Esophagus muscularis mucosa (tissue), 4 donors: ENCODE measurements at regions not wholly inside any gene's neighbourhood (a gene's known extent, or its start where the extent isn't known, plus 50 kb on each side); places are given as distances from the start of the nearest gene placed in this dataset.

Experiments
- DNase-seq: peaks from one replicate; pipeline ENCODE4 v3.0.0-alpha.2; 2017; ENCODE audit errors: extremely low spot score
- H3K27ac ChIP-seq, 4 donors: fragments of 200-600 bp; sonication (generic); replicated peaks in 1 of 4; 1 replicate in 3 of 4; 2 replicates in 1 of 4; pipeline ENCODE4 v1.5.1; 2016 to 2019; ENCODE audit warnings: mild to moderate bottlenecking in 1 of 4
- H3K27me3 ChIP-seq, 4 donors: fragments of 200-600 bp; sonication (generic); one replicate each; pipeline versions ENCODE4 v1.5.1 to v1.6.0; 2016 to 2019
- H3K36me3 ChIP-seq, 4 donors: fragments of 200-600 bp; sonication (generic); one replicate each; pipeline ENCODE4 v1.5.1; 2016 to 2019
- H3K4me1 ChIP-seq, 4 donors: fragments of 200-600 bp; sonication (generic); one replicate each; pipeline ENCODE4 v1.5.1; 2016 to 2019
- H3K4me3 ChIP-seq, 4 donors: fragments of 200-600 bp; sonication (generic); 1 replicate in 2 of 4; 2 replicates in 2 of 4; pipeline ENCODE4 v1.5.1; 2016 to 2019; ENCODE audit warnings: mild to moderate bottlenecking in 4 of 4, moderate library complexity in 1 of 4
- H3K9me3 ChIP-seq, 4 donors: fragments of 200-600 bp; sonication (generic); 1 replicate in 3 of 4; 2 replicates in 1 of 4; pipeline ENCODE4 v1.5.1; 2016 to 2019
- EP300 ChIP-seq: sonication (generic); formaldehyde crosslinking; IDR thresholded peaks from one replicate; pipeline ENCODE4 v1.6.1; 2017; ENCODE audit warnings: antibody characterized with exemption
- POLR2A ChIP-seq: fragments of 450-650 bp; IDR thresholded peaks from one replicate; pipeline ENCODE4 v1.6.1; 2017; ENCODE audit warnings: antibody characterized with exemption, moderate library complexity, mild to moderate bottlenecking, low read depth
- POLR2AphosphoS5 ChIP-seq, 2 donors: sonication (generic); formaldehyde crosslinking; IDR thresholded peaks; one replicate each; pipeline ENCODE4 v1.6.1; 2017; ENCODE audit warnings: antibody characterized with exemption in 2 of 2
- WGBS: methylation state at CpG from one replicate; pipeline ENCODE4 v1.1.5; 2018; 5-methylcytosine and 5-hydroxymethylcytosine counted together
- intact Hi-C: fragments of 100-400 bp; cut with DNase I; formaldehyde crosslinking; loops from one replicate; pipeline ENCODE4 v1.15.1; 2023
- TF ChIP-seq, protein P1 (sequence below), 3 experiments: fragments of 200-600 bp in 2 of 3; fragments of 450-650 bp in 1 of 3; sonication (generic) in 2 of 3; IDR thresholded peaks; one replicate each; pipeline ENCODE4 v1.5.1; 2017 to 2019; ENCODE audit warnings: antibody characterized with exemption in 3 of 3, mild to moderate bottlenecking in 2 of 3, moderate library complexity in 1 of 3

DNA sequence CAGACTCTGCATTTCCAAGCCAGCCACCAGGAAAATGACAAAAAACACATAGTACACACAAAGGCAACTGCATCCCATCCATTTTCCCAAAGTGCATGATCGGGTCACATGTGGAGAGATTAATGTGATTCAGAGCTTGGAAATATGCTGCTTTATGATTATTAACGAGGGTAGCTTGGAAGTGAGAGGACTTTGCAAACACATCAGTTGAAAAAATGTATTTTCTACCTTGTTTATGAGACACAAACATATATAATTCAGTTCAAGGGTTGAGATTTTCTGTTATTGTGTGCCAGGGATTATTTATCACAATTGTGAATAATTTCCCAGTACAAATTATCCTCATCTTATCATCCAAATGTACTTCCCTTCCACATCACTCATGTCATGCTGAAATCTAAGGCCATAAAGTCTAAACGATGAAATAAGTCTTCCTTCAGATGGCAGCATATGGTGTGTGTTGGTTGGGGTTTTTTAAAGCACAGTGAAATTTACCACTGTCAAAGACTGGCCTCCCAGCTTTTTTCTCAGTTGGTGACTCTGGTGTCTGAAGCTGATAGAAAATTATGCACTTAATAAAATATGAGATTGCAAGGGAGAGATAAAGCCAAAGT, 104.7 kb upstream of the ADAMTS18 start:
- DNase-seq, result peak; percentile 37
- Histone ChIP-seq H3K27ac (no peak overlapping the region), H3K4me1 (no peaks in the 10 kb centered on the region), H3K27me3 (peaks cover 0 to 5% (median 0%) of the 10 kb centered on the region in 4 donors), H3K36me3 (no peaks in the 10 kb centered on the region), H3K4me3 (no peak overlapping the region), H3K9me3 (no peaks in the 10 kb centered on the region)
- TF ChIP-seq, protein P1, sequence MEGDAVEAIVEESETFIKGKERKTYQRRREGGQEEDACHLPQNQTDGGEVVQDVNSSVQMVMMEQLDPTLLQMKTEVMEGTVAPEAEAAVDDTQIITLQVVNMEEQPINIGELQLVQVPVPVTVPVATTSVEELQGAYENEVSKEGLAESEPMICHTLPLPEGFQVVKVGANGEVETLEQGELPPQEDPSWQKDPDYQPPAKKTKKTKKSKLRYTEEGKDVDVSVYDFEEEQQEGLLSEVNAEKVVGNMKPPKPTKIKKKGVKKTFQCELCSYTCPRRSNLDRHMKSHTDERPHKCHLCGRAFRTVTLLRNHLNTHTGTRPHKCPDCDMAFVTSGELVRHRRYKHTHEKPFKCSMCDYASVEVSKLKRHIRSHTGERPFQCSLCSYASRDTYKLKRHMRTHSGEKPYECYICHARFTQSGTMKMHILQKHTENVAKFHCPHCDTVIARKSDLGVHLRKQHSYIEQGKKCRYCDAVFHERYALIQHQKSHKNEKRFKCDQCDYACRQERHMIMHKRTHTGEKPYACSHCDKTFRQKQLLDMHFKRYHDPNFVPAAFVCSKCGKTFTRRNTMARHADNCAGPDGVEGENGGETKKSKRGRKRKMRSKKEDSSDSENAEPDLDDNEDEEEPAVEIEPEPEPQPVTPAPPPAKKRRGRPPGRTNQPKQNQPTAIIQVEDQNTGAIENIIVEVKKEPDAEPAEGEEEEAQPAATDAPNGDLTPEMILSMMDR (IDR thresholded peaks at IDR 0.05), result no peak
- TF ChIP-seq POLR2A (no peak), EP300 (no peak), POLR2AphosphoS5 (IDR thresholded peaks at IDR 0.05) (no peak)
- intact Hi-C loops, result no loop called here
- WGBS, result 33% methylated on average over 3 of the region's 3 CpGs

DNA sequence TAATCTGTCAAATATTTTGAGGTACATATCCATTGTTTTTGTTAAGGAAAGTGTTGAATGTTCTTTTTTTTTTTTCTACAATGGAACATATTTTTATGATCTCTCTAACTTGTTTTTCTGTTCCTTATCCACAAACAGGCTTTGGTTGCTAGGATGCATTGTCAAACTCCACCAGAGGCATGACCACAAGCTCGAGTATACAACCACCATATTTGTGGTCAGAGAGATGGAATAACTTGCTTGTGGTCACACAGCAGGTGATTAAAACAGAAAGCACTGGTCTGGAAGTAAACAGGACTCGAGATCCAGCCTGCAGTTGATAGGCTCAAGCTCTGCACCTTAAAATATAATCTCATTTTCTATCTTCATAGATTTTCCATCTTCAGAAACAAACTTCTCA, 105.8 kb upstream of the ADAMTS18 start:
- Histone ChIP-seq H3K27me3 (peaks cover 0 to 5% (median 0%) of the 10 kb centered on the region in 4 donors), H3K4me3 (no peak overlapping the region), H3K9me3 (no peaks in the 10 kb centered on the region), H3K27ac (no peak overlapping the region), H3K4me1 (no peaks in the 10 kb centered on the region), H3K36me3 (no peaks in the 10 kb centered on the region)
- DNase-seq, result peak; percentile 47
- TF ChIP-seq POLR2A (no peak), POLR2AphosphoS5 (IDR thresholded peaks at IDR 0.05) (no peak), EP300 (no peak)
- TF ChIP-seq, protein P1 (IDR thresholded peaks at IDR 0.05), result no peak
- WGBS, result 36% methylated on average over 2 of the region's 2 CpGs
- intact Hi-C loops, result no loop called here

DNA sequence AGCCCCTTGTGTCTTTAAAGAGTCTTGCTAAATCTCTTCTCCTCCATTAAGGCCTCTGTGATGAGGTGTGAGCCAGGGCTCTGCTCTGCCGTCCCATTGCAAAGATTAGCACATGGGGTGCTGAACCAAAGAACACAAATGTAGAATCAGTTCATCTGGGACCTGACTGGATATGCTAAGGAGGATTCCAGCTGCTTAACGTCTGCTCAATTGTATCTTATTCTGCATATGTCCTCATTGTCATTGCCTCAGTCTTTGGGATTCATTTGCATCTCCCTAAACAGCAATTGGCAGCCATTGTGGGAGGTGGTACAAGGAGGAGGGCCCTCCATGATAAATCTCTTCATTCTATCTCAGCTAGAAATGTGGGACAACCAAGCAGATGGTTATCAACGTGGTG, 106.3 kb upstream of the ADAMTS18 start:
- Histone ChIP-seq H3K27me3 (peaks cover 0 to 5% (median 0%) of the 10 kb centered on the region in 4 donors), H3K4me3 (no peak overlapping the region), H3K4me1 (no peaks in the 10 kb centered on the region), H3K36me3 (no peaks in the 10 kb centered on the region), H3K9me3 (no peaks in the 10 kb centered on the region), H3K27ac (no peak overlapping the region)
- 52% methylated on average over 3 of the region's 3 CpGs for WGBS
- intact Hi-C loops, result no loop called here
- peak; percentile 86 for DNase-seq
- TF ChIP-seq EP300 (no peak), POLR2AphosphoS5 (IDR thresholded peaks at IDR 0.05) (no peak), POLR2A (no peak)
- TF ChIP-seq, protein P1 (IDR thresholded peaks at IDR 0.05), result no peak

DNA sequence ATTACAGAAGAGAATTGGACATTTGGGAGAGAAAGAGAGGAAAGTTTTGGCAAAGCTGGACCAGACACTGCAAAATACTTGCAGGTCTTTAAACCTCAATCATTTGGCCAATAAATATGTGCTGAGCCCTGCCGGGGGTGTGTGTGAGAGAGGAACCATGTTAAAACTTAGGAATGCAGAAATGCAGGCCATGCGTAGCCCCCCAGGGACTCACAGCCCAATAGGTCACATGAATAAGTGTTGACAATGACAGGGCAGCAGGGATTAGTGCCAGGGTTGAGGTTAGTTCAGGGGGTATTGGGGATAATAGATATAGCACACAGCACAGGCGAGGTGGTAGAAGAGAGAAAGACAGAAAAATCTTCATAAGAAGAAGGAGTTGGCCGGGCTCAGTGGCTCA, 113.3 kb upstream of the ADAMTS18 start:
- H3K4me3 ChIP-seq, result no peak overlapping the region
- WGBS, result 92% methylated on average over 4 of the region's 4 CpGs
- H3K27me3 ChIP-seq, result no peaks in the 10 kb centered on the region
- TF ChIP-seq, protein P1 (IDR thresholded peaks at IDR 0.05), result no peak
- no peaks in the 10 kb centered on the region for H3K4me1 ChIP-seq
- intact Hi-C loops, result no loop called here
- no peak for DNase-seq
- H3K27ac ChIP-seq, result no peak overlapping the region
- no peaks in the 10 kb centered on the region for H3K9me3 ChIP-seq
- no peaks in the 10 kb centered on the region for H3K36me3 ChIP-seq

DNA sequence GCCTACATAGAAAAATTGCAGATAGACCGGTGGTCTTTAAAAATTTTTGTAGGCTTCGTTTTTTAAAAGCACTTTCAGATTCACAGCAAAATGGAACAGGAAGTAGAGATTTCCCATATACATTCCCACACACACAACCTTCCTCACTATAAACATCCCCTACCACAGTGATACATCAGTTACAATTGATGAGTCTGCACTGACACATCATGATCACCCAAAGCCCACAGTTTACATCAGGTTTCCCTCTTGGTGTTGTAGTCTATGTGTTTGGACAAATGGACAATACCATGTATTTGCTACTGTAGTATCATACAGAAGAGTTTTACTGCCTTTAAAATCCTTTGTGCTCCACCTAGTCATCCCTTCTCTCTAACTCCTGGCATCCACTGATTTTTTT, 113.9 kb upstream of the ADAMTS18 start:
- Histone ChIP-seq H3K27ac (no peak overlapping the region), H3K27me3 (no peaks in the 10 kb centered on the region)
- intact Hi-C loops, result no loop called here

More for the DNA sequence above, 113.9 kb upstream of the ADAMTS18 start:
- TF ChIP-seq POLR2AphosphoS5 (IDR thresholded peaks at IDR 0.05) (no peak), EP300 (no peak), POLR2A (no peak)
- TF ChIP-seq, protein P1 (IDR thresholded peaks at IDR 0.05), result no peak
- WGBS, result 43% methylated on average over 2 of the region's 2 CpGs
- H3K4me1 ChIP-seq, result no peaks in the 10 kb centered on the region
- H3K36me3 ChIP-seq, result no peaks in the 10 kb centered on the region
- H3K4me3 ChIP-seq, result no peak overlapping the region
- DNase-seq, result no peak
- H3K9me3 ChIP-seq, result no peaks in the 10 kb centered on the region
